GM12864 (cell line): ENCODE measurements at regions not wholly inside any gene's neighbourhood (a gene's known extent, or its start where the extent isn't known, plus 50 kb on each side); places are given as distances from the start of the nearest gene placed in this dataset.

Experiments
- DNase-seq: peaks from one replicate; pipeline ENCODE4 v3.0.0-alpha.2; 2011; ENCODE audit warnings: low read depth
- H3K4me3 ChIP-seq: 2 replicates; pipeline ENCODE4 v1.5.1; 2011; ENCODE audit warnings: mild to moderate bottlenecking, low read depth, low read length, control low read depth
- CTCF ChIP-seq: IDR thresholded peaks from 2 replicates; pipeline ENCODE4 v1.5.1; 2011; ENCODE audit warnings: low read depth, mild to moderate bottlenecking, moderate library complexity, low read length, control low read depth, inconsistent platforms; ENCODE audit errors: missing control alignments

- no peak for DNase-seq
- H3K4me3 ChIP-seq = no peak overlapping the region
- TF ChIP-seq CTCF = no peak
Measured at GRCh38 chr11:79973721-79974617, 533.1 kb upstream of the TENM4 start.

- no peak for DNase-seq
Measured at GRCh38 chr11:79971255-79971654, 530.4 kb upstream of the TENM4 start.

GRCh38 chr11:79966592-79966991 lies 525.8 kb upstream of the TENM4 start:
- no peak overlapping the region for H3K4me3 ChIP-seq
- DNase-seq = no peak

More at GRCh38 chr11:79971255-79971654, 530.4 kb upstream of the TENM4 start:
- no peak for TF ChIP-seq CTCF
- no peak overlapping the region for H3K4me3 ChIP-seq

GRCh38 chr11:79963856-79964645 lies 523.2 kb upstream of the TENM4 start:
- TF ChIP-seq CTCF = no peak
- DNase-seq = no peak
- H3K4me3 ChIP-seq = no peak overlapping the region

More at GRCh38 chr11:79966592-79966991, 525.8 kb upstream of the TENM4 start:
- no peak for TF ChIP-seq CTCF

- H3K4me3 ChIP-seq = no peak overlapping the region
- no peak for DNase-seq
- TF ChIP-seq CTCF = no peak
Measured at GRCh38 chr11:79960461-79960860, 519.6 kb upstream of the TENM4 start.

GRCh38 chr11:79959318-79959717 lies 518.5 kb upstream of the TENM4 start:
- H3K4me3 ChIP-seq = no peak overlapping the region
- DNase-seq = no peak
- TF ChIP-seq CTCF = no peak
